T-helper 2 cell treated with Interferon-gamma antibody and Interleukin-4, amounts not matched to agents 5 μg/mL and 100 μg/mL, for 36 hours (primary cell): ENCODE measurements at regions not wholly inside any gene's neighbourhood (a gene's known extent, or its start where the extent isn't known, plus 50 kb on each side); places are given as distances from the start of the nearest gene placed in this dataset.
"Not testable (repeated sequence)": the region's sequence is repeated elsewhere in the genome, so short reads cannot be mapped to it uniquely, and the experiment has no call there.

Experiments used
- DNase-seq: peaks from one replicate; pipeline ENCODE4 v3.0.0; 2021; ENCODE audit warnings: low spot score
- H3K27ac Mint-ChIP-seq: one replicate; pipeline ENCODE4 v1.8.0; 2021; ENCODE audit warnings: mild to moderate bottlenecking, mixed read lengths
- H3K27me3 Mint-ChIP-seq: one replicate; pipeline ENCODE4 v1.8.0; 2021; ENCODE audit warnings: low read depth, mixed read lengths
- H3K36me3 Mint-ChIP-seq: one replicate; pipeline ENCODE4 v1.8.0; 2021; ENCODE audit warnings: low read depth, mixed read lengths
- H3K4me1 Mint-ChIP-seq: one replicate; pipeline ENCODE4 v1.8.0; 2021; ENCODE audit warnings: low read depth, mixed read lengths
- H3K4me3 Mint-ChIP-seq: one replicate; pipeline ENCODE4 v1.8.0; 2022; ENCODE audit warnings: mild to moderate bottlenecking, moderate library complexity, mixed read lengths
- H3K9me3 Mint-ChIP-seq: one replicate; pipeline ENCODE4 v1.8.0; 2021; ENCODE audit warnings: mixed read lengths

DNA sequence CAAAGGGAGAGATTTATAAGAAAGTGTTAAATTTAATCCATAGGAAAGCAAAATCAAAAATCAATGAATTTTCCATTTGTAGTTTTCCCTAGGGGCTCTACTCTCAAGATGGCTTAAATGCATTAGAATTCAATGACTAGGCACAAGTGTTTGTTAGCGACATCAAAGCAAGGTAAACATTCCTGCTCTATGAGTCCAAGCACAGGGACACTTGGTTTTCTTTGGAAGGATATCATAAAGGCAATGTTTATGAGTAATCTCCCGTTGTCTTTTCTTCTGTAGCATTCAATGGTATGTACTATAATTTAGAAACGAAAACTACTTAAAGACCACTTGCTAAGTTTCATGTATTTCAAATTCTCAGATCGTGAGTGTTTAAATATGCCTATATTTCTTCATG is 54.8 kb upstream of the ZNF717 start:
- peaks cover 44% of the 10 kb centered on the region for H3K9me3 Mint-ChIP-seq
- H3K27ac Mint-ChIP-seq, DNase-seq, H3K4me1 Mint-ChIP-seq, H3K36me3 Mint-ChIP-seq, H3K27me3 Mint-ChIP-seq, H3K4me3 Mint-ChIP-seq: not testable (repeated sequence)

- H3K36me3 Mint-ChIP-seq, H3K27me3 Mint-ChIP-seq, H3K27ac Mint-ChIP-seq, H3K4me3 Mint-ChIP-seq, DNase-seq, H3K4me1 Mint-ChIP-seq: not testable (repeated sequence)
- H3K9me3 Mint-ChIP-seq, result peaks cover 33% of the 10 kb centered on the region
Observed at GRCh38 chr3:75850301-75851008, 65.1 kb upstream of the ZNF717 start.

DNA sequence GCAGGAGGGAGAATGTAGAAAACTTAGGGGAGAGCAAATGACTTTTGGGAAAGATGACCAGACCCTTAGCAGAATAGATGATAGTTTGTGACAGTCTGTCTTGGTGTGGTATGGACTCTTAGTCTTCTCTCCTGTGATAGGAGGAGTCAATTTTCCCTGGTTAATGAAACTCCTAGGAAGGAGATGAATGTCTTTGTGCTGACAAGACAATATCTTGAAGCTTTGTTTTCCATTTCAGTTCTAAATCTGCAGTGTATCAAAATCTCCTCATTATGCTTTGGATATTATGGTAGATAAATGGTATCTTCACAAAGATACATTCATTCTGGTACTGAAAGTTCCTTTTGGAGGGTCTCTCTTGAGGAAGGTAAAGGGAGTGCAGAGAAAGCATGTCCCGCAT is 77.8 kb upstream of the ZNF717 start:
- Mint-ChIP-seq H3K36me3 (no peaks in the 10 kb centered on the region), H3K27ac (no peak overlapping the region), H3K4me1 (no peaks in the 10 kb centered on the region), H3K9me3 (peaks cover 33% of the 10 kb centered on the region), H3K27me3 (no peaks in the 10 kb centered on the region), H3K4me3 (no peak overlapping the region)
- no peak for DNase-seq

- no peak for DNase-seq
- Mint-ChIP-seq H3K4me3 (no peak overlapping the region), H3K9me3 (peaks cover 29% of the 10 kb centered on the region), H3K27ac (no peak overlapping the region), H3K27me3 (no peaks in the 10 kb centered on the region), H3K36me3 (no peaks in the 10 kb centered on the region), H3K4me1 (no peaks in the 10 kb centered on the region)
Observed at GRCh38 chr3:75863878-75864277, 78.5 kb upstream of the ZNF717 start.

DNA sequence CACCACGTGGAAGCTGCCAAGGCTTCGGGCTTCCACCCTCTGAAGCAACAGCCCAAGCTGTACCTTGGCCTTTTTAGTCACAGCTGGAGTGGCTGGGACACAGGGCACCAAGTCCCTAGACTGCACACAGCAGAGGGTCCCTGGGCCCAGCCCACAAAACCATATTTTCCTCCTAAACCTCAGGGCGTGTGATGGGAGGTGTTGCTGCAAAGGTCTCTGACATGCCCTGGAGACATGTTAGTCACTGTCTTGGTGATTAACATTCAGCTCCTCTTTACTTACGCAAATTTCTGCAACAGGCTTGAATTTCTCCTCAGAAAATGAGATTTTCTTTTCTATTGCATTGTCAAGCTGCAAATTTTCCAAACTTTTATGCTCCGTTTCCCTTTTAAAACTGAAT is 98.4 kb upstream of the ZNF717 start:
- H3K27ac Mint-ChIP-seq, DNase-seq, H3K27me3 Mint-ChIP-seq, H3K4me1 Mint-ChIP-seq, H3K4me3 Mint-ChIP-seq, H3K36me3 Mint-ChIP-seq: not testable (repeated sequence)
- peaks cover 38% of the 10 kb centered on the region for H3K9me3 Mint-ChIP-seq

DNA sequence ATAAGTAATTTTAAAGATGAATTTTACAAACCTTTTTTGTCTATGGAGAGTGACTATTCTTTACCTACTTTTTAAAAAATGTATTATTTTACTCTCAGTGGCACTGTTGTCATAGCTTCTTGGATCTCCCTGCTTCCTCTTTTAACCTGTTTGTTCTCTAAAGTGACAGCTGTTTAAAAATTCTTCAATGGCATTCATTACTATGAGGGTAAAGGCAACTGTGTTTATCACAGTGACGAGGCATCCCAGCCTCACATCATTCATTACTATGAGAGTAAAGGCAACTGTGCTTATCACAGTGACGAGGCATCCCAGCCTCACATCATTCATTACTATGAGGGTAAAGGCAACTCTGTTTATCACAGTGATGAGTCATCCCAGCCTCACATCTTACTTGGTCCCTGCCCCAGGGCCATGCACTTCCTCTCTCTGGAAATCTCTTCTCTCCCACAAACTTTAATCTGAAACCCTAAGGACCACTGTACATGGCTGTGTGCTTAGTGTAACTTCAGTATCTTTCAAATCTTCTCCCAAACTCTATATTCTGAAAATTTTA is 101.7 kb upstream of the ZNF717 start:
- Mint-ChIP-seq H3K4me3 (no peak overlapping the region), H3K36me3 (no peaks in the 10 kb centered on the region), H3K9me3 (peaks cover 31% of the 10 kb centered on the region), H3K4me1 (no peaks in the 10 kb centered on the region), H3K27ac (no peak overlapping the region), H3K27me3 (no peaks in the 10 kb centered on the region)
- no peak for DNase-seq

DNA sequence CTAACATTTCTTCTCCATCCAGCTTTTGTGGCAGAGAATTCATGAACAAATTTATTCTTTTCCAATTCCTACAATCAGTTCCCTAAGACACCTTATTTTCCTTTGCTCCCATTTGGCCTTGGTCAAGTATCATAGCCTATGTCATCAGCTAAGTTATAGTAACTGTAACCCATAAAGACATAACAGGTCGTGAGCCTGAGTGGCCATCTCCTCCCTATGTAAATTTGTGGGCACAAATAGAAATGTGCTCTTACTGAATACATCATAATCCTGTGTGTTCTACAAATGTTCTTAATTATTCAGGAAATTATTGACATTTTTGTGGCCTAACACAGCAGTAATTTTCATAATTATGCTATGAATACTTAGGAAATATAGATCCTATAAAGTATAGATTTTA is 108.9 kb upstream of the ZNF717 start:
- Mint-ChIP-seq H3K27ac (no peak overlapping the region), H3K36me3 (no peaks in the 10 kb centered on the region), H3K4me1 (no peaks in the 10 kb centered on the region), H3K27me3 (no peaks in the 10 kb centered on the region), H3K4me3 (no peak overlapping the region), H3K9me3 (peaks cover 9% of the 10 kb centered on the region)
- no peak for DNase-seq

DNA sequence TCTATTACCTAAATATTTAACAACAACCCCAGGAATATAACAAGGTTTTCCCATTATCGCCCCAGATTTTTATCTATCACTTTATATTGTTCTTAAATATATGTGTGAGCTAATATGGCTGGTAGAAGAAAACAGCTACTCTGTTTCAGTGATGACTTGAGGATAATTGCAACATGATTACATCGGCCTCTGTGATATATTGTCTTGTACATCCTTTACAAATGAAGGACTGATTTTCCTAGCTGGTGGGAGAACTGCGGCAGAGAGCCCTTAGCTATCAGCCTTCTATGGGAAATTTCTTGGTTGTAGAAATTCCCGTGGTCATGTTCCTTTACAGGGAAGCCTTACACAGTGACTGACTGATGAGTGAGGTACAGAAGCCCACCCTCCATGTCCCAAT is 110.9 kb upstream of the ZNF717 start:
- no peak overlapping the region for H3K4me3 Mint-ChIP-seq
- H3K9me3 Mint-ChIP-seq, result peaks cover 16% of the 10 kb centered on the region
- no peak for DNase-seq
- H3K27ac Mint-ChIP-seq, result no peak overlapping the region
- H3K27me3 Mint-ChIP-seq, result no peaks in the 10 kb centered on the region
- H3K4me1 Mint-ChIP-seq, result no peaks in the 10 kb centered on the region
- no peaks in the 10 kb centered on the region for H3K36me3 Mint-ChIP-seq

- H3K9me3 Mint-ChIP-seq, result peaks cover 16% of the 10 kb centered on the region
- DNase-seq, H3K4me1 Mint-ChIP-seq, H3K36me3 Mint-ChIP-seq, H3K27ac Mint-ChIP-seq, H3K27me3 Mint-ChIP-seq, H3K4me3 Mint-ChIP-seq: not testable (repeated sequence)
Observed at GRCh38 chr3:75901446-75901845, 116.1 kb upstream of the ZNF717 start.

DNA sequence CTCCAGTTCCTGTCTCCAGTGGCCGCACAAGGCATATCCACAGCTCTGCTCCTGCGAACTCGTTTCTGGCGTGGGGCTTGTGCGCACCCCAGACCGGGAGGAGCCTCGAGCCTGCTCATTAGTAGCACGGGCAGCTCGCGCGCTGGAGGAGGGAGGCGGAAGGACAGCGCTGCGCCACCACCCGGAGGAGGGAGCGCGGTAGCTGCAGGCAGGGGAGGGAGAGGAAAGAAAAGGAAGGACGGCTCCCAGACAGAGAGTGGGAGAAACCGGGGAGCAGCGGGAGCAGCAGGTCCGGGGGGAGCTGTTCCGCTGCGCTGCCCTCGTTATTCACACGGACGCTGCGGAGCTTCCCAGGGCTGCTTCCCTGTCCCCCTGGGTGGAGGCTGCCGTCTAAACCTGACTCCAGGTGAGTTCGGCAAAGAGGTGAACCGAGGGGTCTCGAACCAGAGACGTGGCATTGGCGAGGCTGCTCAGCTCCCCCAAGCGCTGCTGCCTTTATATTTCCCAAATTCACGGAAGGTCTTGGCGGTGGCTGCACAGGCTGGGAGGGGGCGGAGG is 121.3 kb upstream of the ZNF717 start:
- H3K36me3 Mint-ChIP-seq, result no peaks in the 10 kb centered on the region
- H3K27me3 Mint-ChIP-seq, result no peaks in the 10 kb centered on the region
- no peak overlapping the region for H3K4me3 Mint-ChIP-seq

DNA sequence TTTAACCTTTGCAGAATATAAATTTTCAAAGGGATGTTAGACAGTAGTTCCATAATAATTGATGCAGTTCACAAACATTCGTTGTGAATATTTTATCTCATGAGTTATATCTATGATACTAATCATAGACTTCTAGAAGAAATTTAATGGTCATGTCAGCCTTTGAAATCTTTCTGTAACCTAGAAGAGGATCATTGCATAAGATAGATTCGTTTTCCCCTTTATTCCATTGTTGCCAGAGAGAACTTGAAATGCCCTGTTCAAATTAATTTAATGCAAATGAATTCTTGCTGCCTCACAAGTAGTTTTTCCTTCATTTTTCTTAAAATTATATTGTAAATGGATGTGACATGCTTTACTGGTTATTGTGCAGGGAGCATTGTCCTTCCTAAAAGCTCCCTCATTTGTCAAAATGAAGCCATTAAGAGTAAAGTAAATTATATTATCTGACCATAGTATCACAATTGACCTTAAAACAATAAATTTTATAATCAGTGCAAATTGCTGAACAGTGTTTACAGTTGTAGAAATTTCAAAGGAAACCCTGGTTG is 128.5 kb upstream of the ZNF717 start:
- no peaks in the 10 kb centered on the region for H3K4me1 Mint-ChIP-seq
- DNase-seq, result no peak
- H3K4me3 Mint-ChIP-seq, result no peak overlapping the region
- H3K27ac Mint-ChIP-seq, result no peak overlapping the region
- H3K27me3 Mint-ChIP-seq, result no peaks in the 10 kb centered on the region
- H3K36me3 Mint-ChIP-seq, result no peaks in the 10 kb centered on the region
- H3K9me3 Mint-ChIP-seq, result peaks cover 26% of the 10 kb centered on the region

More for the DNA sequence above, 121.3 kb upstream of the ZNF717 start:
- Mint-ChIP-seq H3K27ac (no peak overlapping the region), H3K9me3 (peaks cover 11% of the 10 kb centered on the region), H3K4me1 (no peaks in the 10 kb centered on the region)
- DNase-seq, result no peak

- not testable (repeated sequence) for H3K4me1 Mint-ChIP-seq, DNase-seq, H3K36me3 Mint-ChIP-seq, H3K4me3 Mint-ChIP-seq, H3K27me3 Mint-ChIP-seq, H3K27ac Mint-ChIP-seq
- H3K9me3 Mint-ChIP-seq, result peaks cover 26% of the 10 kb centered on the region
Observed at GRCh38 chr3:75914741-75915140, 129.4 kb upstream of the ZNF717 start.

DNA sequence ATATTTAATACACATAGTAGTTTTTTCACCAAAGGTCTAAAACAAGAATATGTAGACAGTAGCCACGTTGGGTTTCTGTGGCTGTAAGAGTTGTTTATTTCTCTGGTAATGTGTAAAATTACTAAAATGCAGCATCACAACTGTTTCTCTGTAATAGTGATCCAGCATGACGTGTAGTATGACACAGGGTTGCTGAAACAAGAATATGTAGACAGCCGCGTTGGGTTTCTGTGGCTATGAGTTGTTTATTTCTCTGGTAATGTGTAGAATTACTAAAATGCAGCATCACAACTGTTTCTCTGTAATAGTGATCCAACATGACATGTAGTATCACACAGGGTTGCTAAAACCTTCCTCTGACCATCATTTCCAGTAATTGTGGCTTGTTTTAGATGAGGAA is 153.6 kb upstream of the ZNF717 start:
- Mint-ChIP-seq H3K4me1 (no peaks in the 10 kb centered on the region), H3K27me3 (no peaks in the 10 kb centered on the region), H3K36me3 (no peaks in the 10 kb centered on the region), H3K27ac (no peak overlapping the region), H3K4me3 (no peak overlapping the region), H3K9me3 (peaks cover 18% of the 10 kb centered on the region)
- no peak for DNase-seq

- H3K27me3 Mint-ChIP-seq, result no peaks in the 10 kb centered on the region
- no peak overlapping the region for H3K27ac Mint-ChIP-seq
- H3K36me3 Mint-ChIP-seq, result no peaks in the 10 kb centered on the region
- H3K9me3 Mint-ChIP-seq, result peaks cover 21% of the 10 kb centered on the region
- no peak for DNase-seq
- H3K4me1 Mint-ChIP-seq, result no peaks in the 10 kb centered on the region
- no peak overlapping the region for H3K4me3 Mint-ChIP-seq
Observed at GRCh38 chr3:75951941-75952340, 166.6 kb upstream of the ZNF717 start.
